ENCODE measurements at regions not wholly inside any gene's neighbourhood (a gene's known extent, or its start where the extent isn't known, plus 50 kb on each side); places are given as distances from the start of the nearest gene placed in this dataset.
"Not testable (repeated sequence)": the region's sequence is repeated elsewhere in the genome, so short reads cannot be mapped to it uniquely, and the experiment has no call there.

GRCh38 chr16:22705799-22706198, 108.2 kb upstream of the HS3ST2 start:
- Histone ChIP-seq H3K4me1 (ENCODE audit: insufficient read depth, poor library complexity, severe bottlenecking) (no peaks in the 10 kb centered on the region), H3K27ac (ENCODE audit: poor library complexity, severe bottlenecking) (no peak overlapping the region), H3K4me3 (ENCODE audit: severe bottlenecking) (no peak overlapping the region), H3K27me3 (ENCODE audit: insufficient read depth, poor library complexity, severe bottlenecking) (peaks cover 4% of the 10 kb centered on the region), H3K36me3 (ENCODE audit: low read depth) (no peaks in the 10 kb centered on the region), H3K9me3 (ENCODE audit: severe bottlenecking) (no peaks in the 10 kb centered on the region)
- ATAC-seq (ENCODE audit: low read depth) (no peak), DNase-seq (ENCODE audit: low spot score) (no peak)
- TF ChIP-seq, protein P1, sequence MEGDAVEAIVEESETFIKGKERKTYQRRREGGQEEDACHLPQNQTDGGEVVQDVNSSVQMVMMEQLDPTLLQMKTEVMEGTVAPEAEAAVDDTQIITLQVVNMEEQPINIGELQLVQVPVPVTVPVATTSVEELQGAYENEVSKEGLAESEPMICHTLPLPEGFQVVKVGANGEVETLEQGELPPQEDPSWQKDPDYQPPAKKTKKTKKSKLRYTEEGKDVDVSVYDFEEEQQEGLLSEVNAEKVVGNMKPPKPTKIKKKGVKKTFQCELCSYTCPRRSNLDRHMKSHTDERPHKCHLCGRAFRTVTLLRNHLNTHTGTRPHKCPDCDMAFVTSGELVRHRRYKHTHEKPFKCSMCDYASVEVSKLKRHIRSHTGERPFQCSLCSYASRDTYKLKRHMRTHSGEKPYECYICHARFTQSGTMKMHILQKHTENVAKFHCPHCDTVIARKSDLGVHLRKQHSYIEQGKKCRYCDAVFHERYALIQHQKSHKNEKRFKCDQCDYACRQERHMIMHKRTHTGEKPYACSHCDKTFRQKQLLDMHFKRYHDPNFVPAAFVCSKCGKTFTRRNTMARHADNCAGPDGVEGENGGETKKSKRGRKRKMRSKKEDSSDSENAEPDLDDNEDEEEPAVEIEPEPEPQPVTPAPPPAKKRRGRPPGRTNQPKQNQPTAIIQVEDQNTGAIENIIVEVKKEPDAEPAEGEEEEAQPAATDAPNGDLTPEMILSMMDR (IDR thresholded peaks at IDR 0.05; ENCODE audit: poor library complexity, severe bottlenecking): no peak

GRCh38 chr16:22710326-22710725, 103.6 kb upstream of the HS3ST2 start:
- DNase-seq (ENCODE audit: low spot score) (no peak), ATAC-seq (ENCODE audit: low read depth) (no peak)
- H3K27ac ChIP-seq (ENCODE audit: poor library complexity, severe bottlenecking): no peak overlapping the region
- H3K9me3 ChIP-seq (ENCODE audit: severe bottlenecking): peaks cover 7% of the 10 kb centered on the region
- H3K4me3 ChIP-seq (ENCODE audit: severe bottlenecking): no peak overlapping the region
- no peaks in the 10 kb centered on the region for H3K36me3 ChIP-seq (ENCODE audit: low read depth)
- peaks cover under 1% of the 10 kb centered on the region for H3K27me3 ChIP-seq (ENCODE audit: insufficient read depth, poor library complexity, severe bottlenecking)
- no peaks in the 10 kb centered on the region for H3K4me1 ChIP-seq (ENCODE audit: insufficient read depth, poor library complexity, severe bottlenecking)
- TF ChIP-seq, protein P1 (IDR thresholded peaks at IDR 0.05; ENCODE audit: poor library complexity, severe bottlenecking): no peak

- Histone ChIP-seq H3K9me3 (ENCODE audit: severe bottlenecking) (peaks cover 7% of the 10 kb centered on the region), H3K4me1 (ENCODE audit: insufficient read depth, poor library complexity, severe bottlenecking) (no peaks in the 10 kb centered on the region), H3K27ac (ENCODE audit: poor library complexity, severe bottlenecking) (no peak overlapping the region), H3K27me3 (ENCODE audit: insufficient read depth, poor library complexity, severe bottlenecking) (no peaks in the 10 kb centered on the region), H3K4me3 (ENCODE audit: severe bottlenecking) (no peak overlapping the region), H3K36me3 (ENCODE audit: low read depth) (no peaks in the 10 kb centered on the region)
- no peak for ATAC-seq (ENCODE audit: low read depth)
- no peak for DNase-seq (ENCODE audit: low spot score)
- TF ChIP-seq, protein P1 (IDR thresholded peaks at IDR 0.05; ENCODE audit: poor library complexity, severe bottlenecking): no peak
These were observed 102.1 kb upstream of the HS3ST2 start for GRCh38 chr16:22711847-22712246.

DNA sequence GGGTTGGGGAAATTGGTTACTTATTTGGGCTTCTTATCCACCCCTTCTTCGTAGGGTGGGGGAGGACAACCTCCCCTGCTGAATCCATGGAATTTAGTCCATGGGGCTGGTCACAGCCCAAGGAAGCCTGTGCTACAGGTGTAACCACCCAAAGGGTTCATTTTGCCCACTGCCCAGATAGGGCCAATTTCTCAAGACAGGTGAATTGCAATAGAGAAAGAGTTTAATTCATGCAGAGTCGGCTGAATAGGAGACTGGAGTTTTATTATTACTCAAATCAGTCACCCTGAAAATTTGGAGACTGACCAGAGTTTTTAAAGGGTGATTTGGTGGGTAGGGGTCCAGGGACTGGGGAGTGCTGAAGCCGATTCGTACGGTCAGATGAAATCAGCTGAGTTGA, 101.5 kb upstream of the HS3ST2 start:
- Histone ChIP-seq H3K4me3 (ENCODE audit: severe bottlenecking) (no peak overlapping the region), H3K9me3 (ENCODE audit: severe bottlenecking) (peaks cover 7% of the 10 kb centered on the region), H3K4me1 (ENCODE audit: insufficient read depth, poor library complexity, severe bottlenecking) (no peaks in the 10 kb centered on the region), H3K27ac (ENCODE audit: poor library complexity, severe bottlenecking) (no peak overlapping the region), H3K27me3 (ENCODE audit: insufficient read depth, poor library complexity, severe bottlenecking) (no peaks in the 10 kb centered on the region), H3K36me3 (ENCODE audit: low read depth) (no peaks in the 10 kb centered on the region)
- no peak for DNase-seq (ENCODE audit: low spot score)
- ATAC-seq (ENCODE audit: low read depth): no peak
- TF ChIP-seq, protein P1 (IDR thresholded peaks at IDR 0.05; ENCODE audit: poor library complexity, severe bottlenecking): no peak

- not testable (repeated sequence) for H3K27me3 ChIP-seq (ENCODE audit: insufficient read depth, poor library complexity, severe bottlenecking); H3K4me1 ChIP-seq (ENCODE audit: insufficient read depth, poor library complexity, severe bottlenecking); H3K36me3 ChIP-seq (ENCODE audit: low read depth); H3K9me3 ChIP-seq (ENCODE audit: severe bottlenecking); H3K4me3 ChIP-seq (ENCODE audit: severe bottlenecking); DNase-seq (ENCODE audit: low spot score); H3K27ac ChIP-seq (ENCODE audit: poor library complexity, severe bottlenecking); ATAC-seq (ENCODE audit: low read depth)
These were observed 95.4 kb upstream of the HS3ST2 start for GRCh38 chr16:22718598-22718997.

Measured in RWPE2 (cell line).